Kidney epithelial cell (primary cell): ENCODE measurements at regions not wholly inside any gene's neighbourhood (a gene's known extent, or its start where the extent isn't known, plus 50 kb on each side); places are given as distances from the start of the nearest gene placed in this dataset.

ENCODE experiments used
- DNase-seq: peaks from one replicate; pipeline ENCODE4 v3.0.0-alpha.2; 2010; ENCODE audit warnings: low read depth
- H3K27me3 ChIP-seq: 2 replicates; pipeline ENCODE4 v1.6.0; 2011; ENCODE audit warnings: low read length; ENCODE audit not compliant: control insufficient read depth, insufficient read depth
- H3K36me3 ChIP-seq: 2 replicates; pipeline ENCODE4 v1.5.1; 2011; ENCODE audit warnings: low read length; ENCODE audit not compliant: control insufficient read depth, insufficient read depth
- H3K4me3 ChIP-seq: 2 replicates; pipeline ENCODE4 v1.5.1; 2011; ENCODE audit warnings: low read depth, mild to moderate bottlenecking, control low read depth, low read length
- TF ChIP-seq, protein P1 (sequence below): IDR thresholded peaks from 2 replicates; pipeline ENCODE4 v1.5.1; 2011; ENCODE audit warnings: mild to moderate bottlenecking, moderate library complexity, low read length, control low read depth, inconsistent platforms; ENCODE audit not compliant: insufficient read depth, poor library complexity, severe bottlenecking

DNA sequence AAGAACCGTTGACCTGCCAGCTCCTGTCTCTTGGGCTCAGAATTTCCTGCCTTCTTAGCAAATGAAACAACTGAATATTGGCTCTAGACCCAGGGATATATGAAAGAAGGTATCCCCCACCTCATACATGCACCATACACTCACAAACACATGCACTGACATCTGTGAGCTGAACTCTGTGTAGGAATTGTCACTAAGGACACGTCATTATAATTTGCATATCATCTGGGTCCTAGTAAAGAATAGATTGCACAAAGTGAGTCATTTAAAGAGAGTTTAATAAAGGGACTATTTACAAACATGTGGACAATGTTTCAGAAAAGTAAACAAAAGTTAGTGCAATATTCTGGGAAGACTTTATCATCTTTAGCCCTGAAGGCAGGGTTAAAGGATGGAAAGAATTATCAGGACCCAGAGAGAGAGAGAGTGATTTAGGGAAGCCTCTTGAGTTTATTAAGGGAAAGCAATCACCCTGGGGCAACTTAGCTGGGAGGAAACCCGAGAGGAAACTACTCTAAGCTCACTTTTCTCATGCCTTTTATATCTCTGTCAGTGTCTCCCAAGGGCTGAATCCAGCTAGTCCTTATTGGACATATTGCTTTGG lies 74.1 kb upstream of the PLA2G4A start:
- Histone ChIP-seq H3K27me3 (no peaks in the 10 kb centered on the region), H3K4me3 (no peak overlapping the region), H3K36me3 (no peaks in the 10 kb centered on the region)
- DNase-seq = no peak
- TF ChIP-seq, protein P1, sequence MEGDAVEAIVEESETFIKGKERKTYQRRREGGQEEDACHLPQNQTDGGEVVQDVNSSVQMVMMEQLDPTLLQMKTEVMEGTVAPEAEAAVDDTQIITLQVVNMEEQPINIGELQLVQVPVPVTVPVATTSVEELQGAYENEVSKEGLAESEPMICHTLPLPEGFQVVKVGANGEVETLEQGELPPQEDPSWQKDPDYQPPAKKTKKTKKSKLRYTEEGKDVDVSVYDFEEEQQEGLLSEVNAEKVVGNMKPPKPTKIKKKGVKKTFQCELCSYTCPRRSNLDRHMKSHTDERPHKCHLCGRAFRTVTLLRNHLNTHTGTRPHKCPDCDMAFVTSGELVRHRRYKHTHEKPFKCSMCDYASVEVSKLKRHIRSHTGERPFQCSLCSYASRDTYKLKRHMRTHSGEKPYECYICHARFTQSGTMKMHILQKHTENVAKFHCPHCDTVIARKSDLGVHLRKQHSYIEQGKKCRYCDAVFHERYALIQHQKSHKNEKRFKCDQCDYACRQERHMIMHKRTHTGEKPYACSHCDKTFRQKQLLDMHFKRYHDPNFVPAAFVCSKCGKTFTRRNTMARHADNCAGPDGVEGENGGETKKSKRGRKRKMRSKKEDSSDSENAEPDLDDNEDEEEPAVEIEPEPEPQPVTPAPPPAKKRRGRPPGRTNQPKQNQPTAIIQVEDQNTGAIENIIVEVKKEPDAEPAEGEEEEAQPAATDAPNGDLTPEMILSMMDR = no peak

DNA sequence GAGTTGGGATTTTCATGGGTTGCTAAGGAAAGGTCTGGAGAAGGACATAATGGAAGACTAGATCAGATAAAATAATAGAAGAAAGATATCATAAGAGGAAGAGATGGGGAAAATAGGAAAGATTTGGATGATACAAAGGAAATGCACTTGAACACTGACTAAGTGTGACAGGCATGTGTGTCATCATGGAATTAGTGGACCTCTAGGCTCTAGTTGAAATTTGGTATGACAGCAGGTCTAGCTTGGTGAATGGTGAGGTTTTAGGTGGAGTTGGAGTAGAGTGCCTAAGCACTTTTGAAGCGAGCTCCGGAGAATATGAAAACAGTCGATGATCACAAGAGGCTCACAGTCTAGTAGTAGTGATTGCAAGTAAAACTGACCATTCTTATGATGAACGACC lies 73.0 kb upstream of the PTGS2 start:
- Histone ChIP-seq H3K27me3 (no peaks in the 10 kb centered on the region), H3K36me3 (no peaks in the 10 kb centered on the region), H3K4me3 (no peak overlapping the region)
- TF ChIP-seq, protein P1 = no peak
- no peak for DNase-seq

DNA sequence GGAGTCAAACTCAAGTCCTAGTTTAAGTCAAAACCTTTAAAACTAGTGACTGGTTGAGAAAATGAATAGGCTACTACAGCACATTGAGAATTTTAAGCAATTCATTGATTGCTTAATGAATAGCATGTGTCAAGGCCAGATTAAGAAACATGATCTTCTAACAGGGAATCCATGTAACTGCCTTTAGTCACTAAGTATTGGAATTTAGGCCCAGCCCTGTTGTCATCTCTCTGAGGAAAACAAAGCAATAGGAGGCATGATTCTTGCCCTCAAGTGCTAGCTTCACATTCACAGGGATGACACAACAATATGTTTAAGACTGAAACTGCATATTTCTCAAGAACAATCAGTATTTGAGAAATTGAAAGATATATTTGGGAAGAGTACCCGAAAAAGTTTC lies 70.0 kb upstream of the PTGS2 start:
- H3K27me3 ChIP-seq = no peaks in the 10 kb centered on the region
- TF ChIP-seq, protein P1 = no peak
- no peak for DNase-seq

DNA sequence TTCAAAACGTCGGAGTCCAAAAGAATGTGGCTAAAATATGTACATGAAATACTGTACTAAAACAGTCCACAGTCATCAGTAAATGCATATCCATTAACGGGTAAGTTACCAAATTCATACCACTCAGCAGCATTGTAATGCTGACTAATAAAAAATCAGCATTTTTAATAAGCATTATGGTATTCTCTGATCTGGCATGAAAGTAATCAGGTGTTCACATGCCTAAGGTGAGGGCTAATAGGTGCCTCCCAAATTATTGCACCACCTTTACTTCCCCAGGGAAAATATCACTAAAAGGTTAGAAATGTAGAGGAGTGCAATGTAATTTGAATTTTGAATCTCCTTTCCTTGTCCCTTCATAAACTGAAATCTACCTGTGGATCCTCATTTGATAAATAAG lies 69.6 kb upstream of the PTGS2 start:
- no peak for DNase-seq

More for the DNA sequence above, 70.0 kb upstream of the PTGS2 start:
- no peak overlapping the region for H3K4me3 ChIP-seq
- no peaks in the 10 kb centered on the region for H3K36me3 ChIP-seq

DNA sequence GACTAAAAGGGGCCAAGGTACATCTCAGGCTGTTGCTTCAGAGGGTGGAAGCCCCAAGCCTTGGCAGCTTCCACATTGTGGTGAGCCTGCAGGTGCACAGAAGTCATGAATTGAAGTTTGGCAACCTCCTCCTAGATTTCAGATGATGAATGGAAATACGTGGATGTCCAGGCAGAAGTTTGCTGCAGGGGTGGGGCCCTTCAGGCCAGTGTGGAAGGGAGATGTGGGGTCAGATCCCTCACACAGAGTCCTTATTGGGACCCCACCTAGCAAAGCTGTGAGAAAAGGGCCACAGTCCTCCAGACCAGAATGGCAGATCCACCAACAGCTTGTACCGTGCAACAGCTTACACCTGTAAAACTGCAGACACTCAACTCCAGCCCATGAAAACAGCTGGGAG lies 67.4 kb upstream of the PTGS2 start:
- Histone ChIP-seq H3K27me3 (no peaks in the 10 kb centered on the region), H3K36me3 (no peaks in the 10 kb centered on the region), H3K4me3 (no peak overlapping the region)
- no peak for DNase-seq
- TF ChIP-seq, protein P1 = no peak

More for the DNA sequence above, 69.6 kb upstream of the PTGS2 start:
- no peaks in the 10 kb centered on the region for H3K36me3 ChIP-seq
- no peaks in the 10 kb centered on the region for H3K27me3 ChIP-seq
- no peak overlapping the region for H3K4me3 ChIP-seq
- TF ChIP-seq, protein P1 = no peak

DNA sequence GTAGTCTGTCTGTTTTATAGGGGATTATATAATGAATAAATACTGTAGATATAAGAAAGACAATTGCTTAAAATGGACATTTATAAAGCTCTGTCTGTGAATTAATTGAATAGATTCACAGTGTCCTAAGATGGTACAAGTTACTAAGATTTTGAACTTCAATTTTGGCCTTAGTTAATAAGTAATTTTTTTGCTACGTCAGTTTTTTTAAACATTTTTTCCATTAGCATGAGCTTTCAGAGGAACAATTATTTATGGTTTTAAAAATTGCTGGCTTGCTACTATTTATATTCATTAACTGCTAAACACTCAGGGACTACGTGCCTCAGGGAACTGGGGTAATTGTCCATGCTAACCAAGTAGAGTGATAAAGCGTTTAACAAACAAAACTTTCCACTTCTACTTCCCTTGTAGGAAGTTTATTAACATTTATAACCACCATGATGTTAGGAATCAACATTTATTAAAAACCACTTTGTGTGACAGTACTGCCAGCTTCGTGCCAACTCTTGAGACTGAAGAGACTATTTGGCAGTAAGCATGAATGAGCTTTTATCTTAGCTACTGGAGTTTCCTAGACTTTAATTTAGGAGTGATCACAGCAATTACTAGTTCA lies 65.4 kb upstream of the PTGS2 start:
- Histone ChIP-seq H3K4me3 (no peak overlapping the region), H3K27me3 (no peaks in the 10 kb centered on the region), H3K36me3 (no peaks in the 10 kb centered on the region)
- TF ChIP-seq, protein P1 = no peak
- DNase-seq = no peak
